ENCODE measurements at regions not wholly inside any gene's neighbourhood (a gene's known extent, or its start where the extent isn't known, plus 50 kb on each side); places are given as distances from the start of the nearest gene placed in this dataset.
"Not testable (repeated sequence)": the region's sequence is repeated elsewhere in the genome, so short reads cannot be mapped to it uniquely, and the experiment has no call there.

DNA sequence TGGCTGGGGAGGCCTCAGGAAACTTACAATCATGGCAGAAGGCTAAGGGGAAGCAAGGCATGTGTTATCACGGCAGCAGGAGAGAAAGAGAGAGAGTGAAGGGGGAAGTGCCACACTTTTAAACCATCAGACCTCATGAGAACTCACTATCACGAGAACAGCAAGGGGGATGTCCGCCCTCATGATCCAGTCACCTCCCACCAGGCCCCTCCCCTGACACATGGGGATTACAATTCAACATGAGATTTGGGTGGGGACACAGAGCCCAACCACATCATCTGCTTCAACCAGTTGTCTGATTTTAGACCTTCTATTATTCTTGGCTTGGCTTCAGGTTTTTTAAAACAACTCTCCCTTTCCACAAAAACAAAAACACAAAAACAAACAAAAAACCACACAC lies 93.7 kb upstream of the BASP1 start:
- DNase-seq (ENCODE audit: low read depth, low spot score), result not testable (repeated sequence)

- DNase-seq (ENCODE audit: low read depth, low spot score), result no peak
Observed at GRCh38 chr5:17127743-17128231, 89.6 kb upstream of the BASP1 start.

DNA sequence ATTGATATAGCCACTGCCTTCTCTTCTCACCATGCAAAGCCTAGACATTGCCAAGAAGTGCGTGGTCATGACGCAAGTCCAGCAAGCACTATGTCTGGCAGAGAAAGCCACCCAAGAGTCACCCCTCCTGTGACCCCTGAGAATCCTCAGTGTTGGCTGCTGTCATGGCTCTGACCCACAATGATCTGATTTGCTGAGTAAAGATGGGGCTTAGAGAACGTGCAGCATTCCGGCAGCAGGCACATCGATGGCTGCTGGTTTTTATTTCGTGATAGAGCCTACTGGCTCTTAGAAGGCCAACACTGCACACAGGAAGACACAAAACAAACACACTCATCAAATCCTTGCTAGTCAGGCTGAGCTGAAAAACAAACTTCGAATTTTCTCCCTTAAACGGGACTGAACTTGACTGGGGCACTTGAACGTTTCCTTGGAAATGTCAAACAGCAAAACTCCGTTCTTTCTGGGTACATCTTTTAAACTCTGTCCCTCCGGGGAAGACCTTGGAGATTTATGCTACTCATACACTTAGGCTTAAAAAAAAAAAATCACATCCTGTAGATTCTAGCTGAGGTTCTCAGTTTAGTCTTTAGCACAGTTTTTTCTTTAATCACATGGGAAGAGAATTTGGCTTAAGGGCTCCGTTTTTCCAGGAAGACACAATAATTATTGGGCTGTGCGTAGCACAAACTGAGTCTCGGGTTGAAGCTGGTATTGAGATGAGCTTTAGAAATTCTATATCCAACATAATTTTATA lies 88.2 kb upstream of the BASP1 start:
- no peak for DNase-seq (ENCODE audit: low read depth, low spot score)

GRCh38 chr5:17130302-17130701 lies 87.1 kb upstream of the BASP1 start:
- not testable (repeated sequence) for DNase-seq (ENCODE audit: low read depth, low spot score)

DNA sequence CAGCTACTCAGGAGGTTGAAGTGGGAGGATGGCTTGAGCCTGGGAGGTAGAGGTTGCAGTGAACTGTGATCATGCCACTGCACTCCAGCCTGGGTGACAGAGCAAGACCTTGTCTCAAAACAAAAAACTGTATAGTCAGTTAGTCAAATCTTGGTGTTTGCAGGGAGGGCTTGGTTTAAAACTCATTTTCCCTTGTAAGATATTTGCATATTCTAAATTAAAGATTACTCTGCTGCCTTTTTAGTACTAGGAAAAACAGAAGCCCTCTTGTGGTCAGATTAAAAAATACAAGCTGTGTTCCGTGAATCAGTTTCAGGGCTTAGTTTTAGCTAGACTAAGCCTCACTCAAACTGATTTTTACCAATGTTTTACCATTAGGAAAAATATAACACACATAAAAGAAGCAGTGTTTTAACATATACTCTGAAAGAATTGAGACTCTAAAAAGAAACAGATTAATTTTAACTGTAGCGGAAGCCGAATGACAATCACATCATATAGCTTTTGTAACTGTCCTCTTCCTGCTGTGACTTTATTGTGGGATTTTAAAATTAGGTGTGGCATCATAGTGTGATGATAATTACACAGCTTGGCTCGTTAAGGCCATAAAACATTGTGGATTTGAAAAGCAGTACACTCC lies 84.9 kb upstream of the BASP1 start:
- no peak for DNase-seq (ENCODE audit: low read depth, low spot score)

- DNase-seq (ENCODE audit: low read depth, low spot score), result no peak
Observed at GRCh38 chr5:17135050-17135449, 82.4 kb upstream of the BASP1 start.

DNA sequence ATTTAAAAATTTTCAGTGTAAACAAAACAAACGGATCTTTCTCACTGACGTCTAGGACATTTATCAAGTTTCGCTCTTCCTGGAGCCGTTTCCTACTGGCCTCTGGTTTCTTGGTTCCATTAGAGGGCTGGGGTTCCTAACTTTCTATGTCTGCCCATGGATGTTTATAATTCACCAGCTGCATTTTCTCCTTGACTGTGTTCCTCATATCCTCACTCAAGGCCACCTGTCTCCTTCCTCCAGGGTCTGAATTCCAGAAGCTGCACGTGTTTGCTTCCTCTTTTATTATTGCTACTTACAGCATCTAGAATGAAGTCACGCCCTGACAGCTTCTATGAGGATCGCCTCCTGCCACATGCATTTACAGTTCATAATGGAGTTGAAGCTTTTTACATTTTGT lies 74.1 kb upstream of the BASP1 start:
- DNase-seq (ENCODE audit: low read depth, low spot score), result no peak

DNA sequence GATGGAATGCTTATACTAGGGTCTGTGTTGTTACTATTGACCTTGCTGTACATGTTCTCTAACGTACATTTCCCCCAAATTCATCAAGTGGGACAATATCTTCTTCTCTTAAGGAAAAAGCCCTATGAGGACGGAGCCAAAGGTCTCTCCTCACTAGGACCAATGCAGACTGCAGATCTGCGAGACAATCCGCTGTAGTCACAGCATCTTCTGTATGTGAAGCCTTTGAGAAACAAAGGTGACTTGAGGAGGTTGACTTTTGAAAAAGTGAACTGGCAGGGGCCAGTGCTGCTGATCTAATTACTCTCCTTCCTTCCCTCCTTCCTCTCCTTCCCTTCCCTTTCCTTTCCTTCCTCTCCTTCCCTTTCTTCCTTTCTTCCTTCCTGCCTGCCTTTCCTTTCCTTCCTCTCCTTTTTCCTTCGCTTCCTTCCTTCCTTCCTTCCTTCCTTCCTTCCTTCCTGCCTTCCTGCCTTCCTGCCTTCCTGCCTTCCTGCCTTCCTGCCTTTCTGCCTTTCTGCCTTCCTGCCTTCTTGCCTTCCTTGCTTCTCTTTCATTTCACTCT lies 71.1 kb upstream of the BASP1 start:
- DNase-seq (ENCODE audit: low read depth, low spot score), result no peak

DNA sequence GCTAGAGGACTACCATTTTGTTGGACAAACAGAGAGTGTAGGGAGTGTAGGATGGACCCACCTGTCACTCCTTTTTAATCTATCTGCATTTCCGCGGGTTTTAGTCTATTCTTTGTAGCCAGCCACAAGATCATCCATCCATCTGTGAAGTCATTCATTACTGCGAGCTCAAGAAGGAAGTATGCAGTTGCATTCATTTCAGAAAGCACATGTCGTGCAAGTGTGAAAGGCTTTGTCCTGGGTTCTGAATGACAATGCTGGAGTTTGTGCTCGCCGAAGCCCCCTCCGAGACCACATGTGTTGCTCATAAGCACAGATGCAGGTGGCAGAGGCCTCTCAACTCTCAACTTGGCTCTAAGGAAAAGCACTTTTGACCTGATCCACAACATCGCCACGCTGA lies 70.3 kb upstream of the BASP1 start:
- no peak for DNase-seq (ENCODE audit: low read depth, low spot score)

DNA sequence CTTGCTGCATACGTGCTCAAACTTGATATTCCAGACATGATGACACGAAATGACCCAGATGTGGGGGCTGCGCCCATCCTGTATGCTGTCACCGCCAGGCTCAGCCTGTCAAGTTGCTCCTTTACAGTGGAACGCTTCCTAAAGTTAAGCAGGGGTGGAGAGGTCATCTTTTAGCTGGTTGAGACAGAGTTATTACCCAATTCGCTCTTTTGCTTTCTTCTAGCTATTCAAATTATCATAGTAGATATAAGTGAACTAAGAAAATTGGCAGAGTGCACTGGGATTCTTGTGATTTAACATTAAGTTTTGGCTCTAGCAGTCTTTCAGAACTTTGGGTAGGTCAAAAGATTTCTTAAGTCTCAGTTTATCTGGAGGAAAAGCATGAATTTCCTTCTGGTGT lies 69.8 kb upstream of the BASP1 start:
- DNase-seq (ENCODE audit: low read depth, low spot score), result no peak

DNA sequence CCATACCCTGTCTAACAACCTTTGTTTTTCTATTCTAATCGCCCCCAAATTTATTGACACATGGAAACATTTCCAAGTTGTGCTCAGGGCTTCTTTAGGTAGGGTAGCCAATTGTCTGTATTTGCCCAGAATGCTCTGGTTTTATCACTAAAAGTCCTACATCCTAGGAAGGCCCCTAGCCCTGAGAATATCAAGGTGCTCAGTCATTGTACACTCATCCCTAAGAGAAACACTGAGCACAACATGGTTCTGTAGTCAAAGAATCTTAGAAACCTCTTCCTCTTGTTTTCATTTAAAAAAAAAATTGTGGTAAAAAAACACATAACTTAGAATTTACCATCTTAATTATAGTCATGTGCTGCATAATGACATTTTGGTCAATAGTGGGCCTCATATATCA lies 69.0 kb upstream of the BASP1 start:
- DNase-seq (ENCODE audit: low read depth, low spot score), result no peak

GRCh38 chr5:17149786-17150185 lies 67.6 kb upstream of the BASP1 start:
- no peak for DNase-seq (ENCODE audit: low read depth, low spot score)

DNA sequence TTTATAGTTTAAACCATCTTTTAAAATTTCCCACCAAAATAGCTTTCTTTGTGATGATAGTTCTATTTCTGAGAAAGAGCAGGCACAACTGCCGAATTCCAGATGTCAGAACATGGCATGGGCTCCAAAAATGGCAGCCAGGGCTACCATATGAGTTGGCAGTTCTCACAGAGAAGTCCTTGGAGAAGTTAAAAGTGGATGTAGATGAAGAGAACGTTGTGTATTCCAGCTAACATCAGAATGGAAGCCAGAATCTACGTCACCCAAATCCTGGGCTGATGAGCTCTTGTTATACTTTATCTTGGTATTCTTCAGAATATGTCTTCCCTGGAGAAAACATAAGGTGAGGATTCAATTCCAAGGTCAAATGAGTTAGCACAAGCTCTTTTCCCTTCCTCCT lies 66.9 kb upstream of the BASP1 start:
- no peak for DNase-seq (ENCODE audit: low read depth, low spot score)

GRCh38 chr5:17151686-17152085 lies 65.7 kb upstream of the BASP1 start:
- no peak for DNase-seq (ENCODE audit: low read depth, low spot score)

- DNase-seq (ENCODE audit: low read depth, low spot score), result no peak
Observed at GRCh38 chr5:17154211-17154996, 63.0 kb upstream of the BASP1 start.

- no peak for DNase-seq (ENCODE audit: low read depth, low spot score)
Observed at GRCh38 chr5:17156463-17156862, 61.0 kb upstream of the BASP1 start.

GRCh38 chr5:17157294-17157693 lies 60.1 kb upstream of the BASP1 start:
- no peak for DNase-seq (ENCODE audit: low read depth, low spot score)

GRCh38 chr5:17157916-17158529 lies 59.4 kb upstream of the BASP1 start:
- DNase-seq (ENCODE audit: low read depth, low spot score), result no peak

GRCh38 chr5:17160756-17161040 lies 56.7 kb upstream of the BASP1 start:
- DNase-seq (ENCODE audit: low read depth, low spot score), result no peak

GRCh38 chr5:17161662-17162061 lies 55.8 kb upstream of the BASP1 start:
- no peak for DNase-seq (ENCODE audit: low read depth, low spot score)

DNA sequence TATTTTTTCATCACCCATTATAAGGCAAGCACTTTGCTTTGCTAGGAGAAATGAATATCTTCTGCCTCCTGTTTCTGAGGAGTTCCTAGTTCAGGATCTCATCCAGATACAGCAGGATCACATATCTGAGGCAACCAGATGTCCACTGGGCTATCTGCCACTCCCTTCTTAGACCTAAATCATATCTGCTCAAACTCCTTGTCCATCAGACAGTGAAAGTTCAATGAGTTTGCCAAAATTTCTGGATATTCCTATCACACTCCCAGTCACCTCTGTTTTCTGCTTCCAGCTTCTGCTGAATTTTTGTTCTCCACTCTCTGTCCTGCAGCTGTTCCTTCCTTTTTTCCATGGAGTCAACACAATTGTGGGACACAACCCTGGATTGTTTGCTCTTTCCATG lies 54.2 kb upstream of the BASP1 start:
- no peak for DNase-seq (ENCODE audit: low read depth, low spot score)

Measured in iPS DF 19.7 (cell line).